K562 (cell line): ENCODE measurements at regions not wholly inside any gene's neighbourhood (a gene's known extent, or its start where the extent isn't known, plus 50 kb on each side); places are given as distances from the start of the nearest gene placed in this dataset.

Experiments
- CTCFL ChIP-seq: IDR thresholded peaks from 2 replicates; pipeline ENCODE4 v1.6.1; 2011; ENCODE audit warnings: borderline replicate concordance, low read depth, mild to moderate bottlenecking, moderate library complexity, low read length; ENCODE audit not compliant: insufficient read depth, poor library complexity, severe bottlenecking
- RERE ChIP-seq: sonication (generic); formaldehyde crosslinking; IDR thresholded peaks from 2 replicates; pipeline ENCODE4 v1.8.0; 2023; ENCODE audit warnings: missing genetic modification reagents, mild to moderate bottlenecking, borderline replicate concordance
- SMAD3 ChIP-seq: fragments of 450-650 bp; formaldehyde crosslinking; conservative IDR thresholded peaks from 2 replicates; pipeline ENCODE4 v1.4.0; 2020; ENCODE audit warnings: mild to moderate bottlenecking
- TAF1 ChIP-seq: IDR thresholded peaks from 2 replicates; pipeline ENCODE4 v1.6.1; 2011; ENCODE audit warnings: mild to moderate bottlenecking, low read length, moderate library complexity; ENCODE audit not compliant: insufficient read depth, control insufficient read depth, severe bottlenecking; ENCODE audit errors: extremely low read depth

GRCh38 chr1:203932556-203932955 is 71.2 kb downstream of the SNRPE start (continued):
- TF ChIP-seq CTCFL (no peak), SMAD3 (no peak), TAF1 (no peak), RERE (no peak)
